AG10803 (cell line): ENCODE measurements at regions not wholly inside any gene's neighbourhood (a gene's known extent, or its start where the extent isn't known, plus 50 kb on each side); places are given as distances from the start of the nearest gene placed in this dataset.

Experiments used
- DNase-seq: peaks from one replicate; pipeline ENCODE4 v3.0.0; 2010; ENCODE audit warnings: low read depth
- H3K4me3 ChIP-seq: 2 replicates; pipeline ENCODE4 v1.5.1; 2011; ENCODE audit warnings: mild to moderate bottlenecking, low read length, control low read depth
- TF ChIP-seq, protein P1 (sequence below): conservative IDR thresholded peaks from 2 replicates; pipeline ENCODE4 v1.5.1; 2011; ENCODE audit warnings: mild to moderate bottlenecking, low read length, control low read depth, inconsistent platforms

DNA sequence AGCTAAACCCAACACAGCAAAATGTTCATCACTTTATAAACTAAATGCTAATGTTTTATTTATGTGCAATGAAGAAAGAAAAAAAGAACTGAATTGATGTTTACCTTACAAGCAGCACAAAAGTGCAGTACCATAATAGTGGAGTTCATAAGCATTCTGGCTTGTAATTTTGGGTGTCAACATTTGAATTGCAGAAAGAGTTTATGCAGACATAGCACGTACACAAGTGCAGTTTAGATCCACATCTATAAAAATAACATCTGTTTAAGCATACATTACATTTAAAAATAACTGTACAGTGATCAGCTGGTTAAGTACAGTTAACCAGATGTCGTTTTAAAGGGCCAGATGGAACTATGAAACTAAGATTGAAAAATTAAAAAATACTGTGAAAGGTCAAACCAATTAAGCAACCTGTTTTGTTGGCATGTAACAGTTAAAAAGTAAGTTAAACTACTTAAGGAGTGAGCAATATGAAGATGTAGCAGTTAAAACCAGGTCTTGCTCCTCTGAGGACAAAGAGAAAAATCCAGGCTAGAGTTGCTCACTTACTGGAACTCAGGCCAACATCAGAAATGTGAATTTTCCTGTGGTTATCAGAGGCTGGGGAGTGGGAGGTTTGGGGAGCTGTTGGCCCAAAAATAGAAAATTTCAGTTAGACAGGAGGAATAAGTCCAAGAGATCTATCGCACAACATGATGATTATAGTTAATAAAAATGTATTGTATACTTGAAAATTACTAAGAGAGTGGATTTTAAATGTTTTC is 204.9 kb upstream of the MDFIC2 start:
- TF ChIP-seq, protein P1, sequence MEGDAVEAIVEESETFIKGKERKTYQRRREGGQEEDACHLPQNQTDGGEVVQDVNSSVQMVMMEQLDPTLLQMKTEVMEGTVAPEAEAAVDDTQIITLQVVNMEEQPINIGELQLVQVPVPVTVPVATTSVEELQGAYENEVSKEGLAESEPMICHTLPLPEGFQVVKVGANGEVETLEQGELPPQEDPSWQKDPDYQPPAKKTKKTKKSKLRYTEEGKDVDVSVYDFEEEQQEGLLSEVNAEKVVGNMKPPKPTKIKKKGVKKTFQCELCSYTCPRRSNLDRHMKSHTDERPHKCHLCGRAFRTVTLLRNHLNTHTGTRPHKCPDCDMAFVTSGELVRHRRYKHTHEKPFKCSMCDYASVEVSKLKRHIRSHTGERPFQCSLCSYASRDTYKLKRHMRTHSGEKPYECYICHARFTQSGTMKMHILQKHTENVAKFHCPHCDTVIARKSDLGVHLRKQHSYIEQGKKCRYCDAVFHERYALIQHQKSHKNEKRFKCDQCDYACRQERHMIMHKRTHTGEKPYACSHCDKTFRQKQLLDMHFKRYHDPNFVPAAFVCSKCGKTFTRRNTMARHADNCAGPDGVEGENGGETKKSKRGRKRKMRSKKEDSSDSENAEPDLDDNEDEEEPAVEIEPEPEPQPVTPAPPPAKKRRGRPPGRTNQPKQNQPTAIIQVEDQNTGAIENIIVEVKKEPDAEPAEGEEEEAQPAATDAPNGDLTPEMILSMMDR, result no peak
- no peak for DNase-seq

GRCh38 chr3:70516076-70516475 is 203.6 kb upstream of the MDFIC2 start:
- no peak overlapping the region for H3K4me3 ChIP-seq
- DNase-seq, result no peak
- TF ChIP-seq, protein P1, result no peak

More for the DNA sequence above, 204.9 kb upstream of the MDFIC2 start:
- no peak overlapping the region for H3K4me3 ChIP-seq

GRCh38 chr3:70507486-70507885 is 195.0 kb upstream of the MDFIC2 start:
- no peak for DNase-seq
- TF ChIP-seq, protein P1, result no peak
- H3K4me3 ChIP-seq, result no peak overlapping the region

DNA sequence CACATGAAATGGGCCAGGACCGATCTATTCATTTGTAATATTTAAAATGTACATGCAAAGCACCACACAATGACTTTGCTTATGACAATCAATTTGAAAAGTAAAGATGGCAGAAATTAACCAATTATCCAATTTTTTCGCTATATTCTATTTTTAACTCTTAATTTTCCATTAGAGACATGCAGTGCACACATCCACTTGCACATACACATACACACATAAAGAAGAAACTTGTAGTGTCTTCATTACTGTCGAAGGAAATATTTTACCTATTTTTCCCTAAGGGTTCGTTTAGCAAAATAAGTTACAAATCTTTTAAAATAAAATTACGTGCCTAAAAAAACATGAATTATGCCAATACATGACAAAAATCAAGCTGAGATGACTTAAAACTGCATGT is 194.3 kb upstream of the MDFIC2 start:
- TF ChIP-seq, protein P1, result no peak
- H3K4me3 ChIP-seq, result no peak overlapping the region
- DNase-seq, result no peak

GRCh38 chr3:70501561-70501960 is 189.1 kb upstream of the MDFIC2 start:
- TF ChIP-seq, protein P1, result no peak
- no peak overlapping the region for H3K4me3 ChIP-seq
- no peak for DNase-seq

GRCh38 chr3:70488816-70489215 is 176.4 kb upstream of the MDFIC2 start:
- TF ChIP-seq, protein P1, result no peak
- H3K4me3 ChIP-seq, result no peak overlapping the region
- no peak for DNase-seq

- peak; percentile 31 for DNase-seq
- no peak overlapping the region for H3K4me3 ChIP-seq
- TF ChIP-seq, protein P1, result no peak
Measured at GRCh38 chr3:70488131-70488530, 175.7 kb upstream of the MDFIC2 start.
